Cerebellar cortex (tissue), 1 donor: ENCODE measurements at regions not wholly inside any gene's neighbourhood (a gene's known extent, or its start where the extent isn't known, plus 50 kb on each side); places are given as distances from the start of the nearest gene placed in this dataset.

ENCODE experiments used
- DNase-seq: peaks from one replicate; pipeline ENCODE4 v3.0.0-alpha.2; 2015; ENCODE audit warnings: low spot score

DNA sequence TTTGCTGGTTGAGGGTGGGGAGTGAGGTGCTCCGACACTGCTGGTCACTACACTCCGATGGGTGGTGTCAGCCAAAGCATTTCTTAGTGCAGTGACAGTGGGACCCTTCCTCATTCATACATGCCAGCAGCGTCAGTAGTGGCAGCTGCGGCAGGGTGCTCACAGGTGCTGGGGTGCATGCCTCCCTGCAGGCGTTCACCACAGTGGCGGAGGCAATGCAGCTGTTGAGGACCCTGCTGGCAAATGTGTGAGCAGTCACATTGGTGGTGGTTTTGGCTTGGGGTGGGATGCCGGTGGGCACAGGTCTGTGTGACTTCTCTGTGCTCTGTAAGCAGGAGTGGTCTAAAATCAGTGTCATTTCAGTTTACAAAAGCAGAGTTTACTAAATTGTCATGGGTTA lies 464.6 kb downstream of the FUT8 start:
- DNase-seq, result no peak

- DNase-seq, result no peak
Measured at GRCh38 chr14:65877624-65878023, 465.1 kb downstream of the FUT8 start.

- DNase-seq, result no peak
Measured at GRCh38 chr14:65878586-65878985, 466.1 kb downstream of the FUT8 start.

DNA sequence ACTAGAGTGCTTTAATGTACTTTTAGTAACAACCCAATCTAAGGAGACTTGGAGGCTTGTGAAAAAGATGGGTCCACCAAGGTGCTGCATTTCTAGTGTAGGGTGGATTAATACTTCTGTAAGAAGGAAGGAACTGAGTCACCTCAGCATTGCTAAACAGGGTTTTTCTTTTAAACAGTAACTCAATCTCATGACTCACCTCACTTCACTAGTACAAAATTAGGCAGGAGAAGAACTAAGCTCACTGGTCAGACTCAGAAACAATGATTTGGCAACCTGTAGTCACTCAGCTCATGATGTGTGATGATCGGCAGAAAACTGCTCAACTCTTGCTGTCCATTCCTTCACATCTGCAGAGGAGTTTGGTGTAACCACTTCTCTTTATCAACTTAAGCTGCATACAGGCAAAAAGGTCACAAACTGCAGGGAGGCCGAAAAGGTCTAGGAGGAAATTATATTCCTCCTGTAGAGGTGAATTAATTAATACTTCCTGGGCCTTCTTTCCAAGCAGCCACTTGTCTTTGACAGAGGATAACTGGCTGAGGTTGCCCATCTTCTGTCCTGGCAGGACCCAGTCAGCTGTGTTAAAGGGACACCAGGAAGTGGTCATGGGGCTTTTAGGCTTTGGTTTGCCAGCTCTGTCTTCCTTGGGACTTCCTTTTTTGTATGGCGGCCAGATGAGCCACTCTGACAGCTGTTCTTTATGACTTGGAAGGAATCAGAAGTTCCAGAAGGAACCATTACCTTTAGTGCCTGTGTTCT lies 466.9 kb downstream of the FUT8 start:
- no peak for DNase-seq

DNA sequence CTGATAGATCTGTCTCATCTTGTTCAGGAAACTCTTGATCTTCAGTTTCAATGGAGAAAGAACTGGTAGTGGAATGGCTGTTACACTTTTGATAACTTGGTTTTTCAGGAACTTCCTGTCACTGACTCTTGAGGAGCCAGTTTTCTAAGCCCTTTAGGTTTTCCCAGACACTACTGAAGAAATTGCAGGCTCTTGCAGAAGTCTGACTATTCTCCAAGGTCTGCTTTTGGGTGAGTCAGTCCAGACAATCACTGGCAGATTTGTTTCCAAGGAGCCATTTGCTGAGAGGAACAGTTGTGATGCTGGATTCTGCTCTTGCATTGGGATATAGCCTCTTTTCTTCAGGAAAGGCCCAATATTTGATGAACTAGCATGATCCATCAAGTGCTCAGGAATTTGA lies 468.0 kb downstream of the FUT8 start:
- no peak for DNase-seq

GRCh38 chr14:65881642-65882041 lies 469.1 kb downstream of the FUT8 start:
- DNase-seq, result no peak

DNA sequence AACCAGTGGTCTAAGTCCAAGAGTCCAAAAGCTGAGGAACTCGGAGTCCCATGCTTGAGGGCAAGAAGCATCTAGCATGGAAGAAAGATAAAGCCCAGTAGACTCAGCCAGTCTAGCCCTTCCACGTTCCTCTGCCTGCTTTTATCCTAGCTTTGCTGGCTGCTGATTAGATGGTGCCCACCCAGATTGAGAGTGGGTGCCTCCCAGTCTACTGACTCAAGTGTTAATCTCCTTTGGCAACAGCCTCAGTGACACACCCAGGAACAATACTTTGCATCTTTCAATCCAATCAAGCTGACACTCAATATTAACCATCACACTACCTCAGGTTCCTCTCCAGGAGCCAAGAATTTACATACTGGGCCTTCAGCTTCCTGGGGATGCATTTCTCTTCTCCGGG lies 476.1 kb downstream of the FUT8 start:
- no peak for DNase-seq

- DNase-seq, result no peak
Measured at GRCh38 chr14:65892315-65892714, 479.8 kb downstream of the FUT8 start.

GRCh38 chr14:65900164-65900563 lies 487.6 kb downstream of the FUT8 start:
- no peak for DNase-seq

DNA sequence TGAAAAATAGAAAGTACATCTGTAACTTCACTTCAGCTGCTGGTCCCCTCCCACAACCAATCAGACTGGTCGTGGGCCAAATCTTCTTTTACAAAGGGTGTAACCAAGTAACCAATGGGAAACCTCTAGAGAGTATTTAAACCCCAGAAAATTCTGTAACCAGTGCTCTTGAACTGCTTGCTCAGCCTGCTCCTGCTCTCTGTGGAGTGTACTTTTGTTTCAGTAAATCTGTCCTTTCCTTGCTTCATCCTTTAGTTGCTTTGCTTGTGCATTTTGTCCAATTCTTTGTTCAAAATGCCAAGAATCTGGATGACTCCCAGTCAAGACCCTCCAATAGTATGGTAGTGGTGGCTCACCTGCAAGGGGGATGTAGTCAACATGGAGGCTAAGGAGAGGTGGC lies 489.1 kb downstream of the FUT8 start:
- no peak for DNase-seq

DNA sequence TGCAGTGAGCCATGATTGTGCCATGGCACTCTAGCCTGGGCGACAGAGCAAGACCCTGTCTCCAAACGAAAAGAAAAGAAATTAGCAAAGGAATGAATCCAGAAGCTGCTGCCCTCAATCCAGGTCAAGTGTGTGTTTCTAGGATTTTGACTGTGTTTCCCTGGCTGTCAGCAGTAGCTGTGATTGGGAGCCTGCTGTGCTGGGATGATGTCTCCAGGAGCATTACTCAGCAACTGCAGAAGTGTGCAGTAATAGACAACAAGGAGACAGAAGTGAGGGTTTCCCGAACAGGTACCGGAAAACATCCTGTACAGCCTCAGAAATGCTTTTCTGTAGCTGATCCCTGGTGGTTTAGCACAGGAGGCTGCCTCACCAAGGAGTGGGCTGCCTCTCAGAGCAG lies 492.5 kb downstream of the FUT8 start:
- DNase-seq, result peak; percentile 23

- DNase-seq, result no peak
Measured at GRCh38 chr14:65906344-65906743, 493.8 kb downstream of the FUT8 start.

- DNase-seq, result no peak
Measured at GRCh38 chr14:65906948-65907347, 494.4 kb downstream of the FUT8 start.

DNA sequence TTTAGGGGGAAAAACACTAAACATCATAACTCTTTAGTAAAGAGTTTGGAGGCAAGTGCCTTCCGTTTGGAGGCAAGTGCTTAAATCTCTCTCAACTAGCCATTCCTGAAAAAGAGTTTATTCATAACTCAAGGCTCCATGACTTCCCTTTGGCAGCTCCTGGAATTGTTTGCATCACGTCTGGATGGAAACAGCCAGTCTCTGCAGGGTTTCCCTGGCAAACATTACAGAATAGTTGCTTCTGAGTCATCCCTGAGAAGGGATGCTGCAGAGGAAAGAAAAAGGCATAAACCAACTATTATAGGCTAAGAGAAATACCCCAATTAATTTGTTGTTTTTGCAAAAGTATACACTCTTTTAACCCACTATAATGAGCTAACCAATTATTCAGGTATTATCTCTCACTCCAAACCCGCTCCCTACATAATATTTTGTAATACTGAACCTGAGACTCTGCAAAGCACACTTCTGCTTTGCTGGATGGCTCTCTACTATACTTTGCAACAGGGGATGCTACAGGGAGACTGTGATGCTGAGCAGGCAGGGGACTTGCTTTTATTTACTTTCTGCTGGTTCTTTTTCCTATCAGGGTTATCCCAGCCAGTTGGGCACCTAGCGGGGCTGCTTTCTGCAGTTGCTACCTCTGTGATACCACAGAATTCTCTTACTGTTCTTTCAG lies 497.7 kb downstream of the FUT8 start:
- DNase-seq, result peak; percentile 68

GRCh38 chr14:65915125-65915524 lies 502.6 kb downstream of the FUT8 start:
- no peak for DNase-seq

GRCh38 chr14:65916055-65916454 lies 503.5 kb downstream of the FUT8 start:
- no peak for DNase-seq

DNA sequence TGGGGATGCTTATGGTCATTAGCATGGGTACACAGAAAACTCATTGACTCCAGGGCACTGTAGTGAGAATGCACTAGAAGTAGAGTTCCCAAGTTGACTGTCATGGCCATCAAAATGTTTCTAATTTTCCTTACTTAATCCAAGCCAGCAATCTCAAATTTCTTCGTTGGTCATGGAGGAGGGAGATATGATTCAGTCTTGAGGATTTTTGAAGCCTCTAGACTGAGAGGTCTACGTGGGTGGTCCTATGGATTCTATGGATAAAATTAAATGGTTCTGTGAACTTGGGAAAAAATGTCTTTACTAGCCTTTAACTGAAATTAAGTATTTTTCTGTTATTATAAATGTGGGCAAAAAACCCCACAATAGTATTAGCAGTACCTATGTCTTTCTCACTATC lies 508.5 kb downstream of the FUT8 start:
- no peak for DNase-seq

DNA sequence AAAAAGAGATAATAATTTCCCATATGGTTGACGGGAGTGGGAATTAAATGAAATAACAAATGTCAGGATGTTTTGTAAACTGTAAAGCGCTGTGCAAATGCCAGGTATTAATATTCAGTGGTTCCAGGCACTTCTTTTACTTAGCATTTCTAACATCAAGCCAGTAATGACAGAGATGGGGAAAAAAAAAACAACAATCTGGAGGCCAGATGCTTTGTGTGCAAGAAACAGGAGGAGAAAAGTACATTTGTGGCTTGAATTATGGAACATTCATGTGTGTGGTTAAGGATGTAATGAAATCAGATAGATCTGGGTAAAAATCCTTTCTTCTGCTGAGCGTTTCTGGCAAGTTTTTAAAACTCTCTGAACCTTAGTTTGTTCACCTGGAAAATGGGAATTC lies 509.6 kb downstream of the FUT8 start:
- no peak for DNase-seq

GRCh38 chr14:65926504-65926903 lies 514.0 kb downstream of the FUT8 start:
- no peak for DNase-seq

- DNase-seq, result no peak
Measured at GRCh38 chr14:65926935-65927700, 514.6 kb downstream of the FUT8 start.

GRCh38 chr14:65927931-65928356 lies 515.4 kb downstream of the FUT8 start:
- no peak for DNase-seq

DNA sequence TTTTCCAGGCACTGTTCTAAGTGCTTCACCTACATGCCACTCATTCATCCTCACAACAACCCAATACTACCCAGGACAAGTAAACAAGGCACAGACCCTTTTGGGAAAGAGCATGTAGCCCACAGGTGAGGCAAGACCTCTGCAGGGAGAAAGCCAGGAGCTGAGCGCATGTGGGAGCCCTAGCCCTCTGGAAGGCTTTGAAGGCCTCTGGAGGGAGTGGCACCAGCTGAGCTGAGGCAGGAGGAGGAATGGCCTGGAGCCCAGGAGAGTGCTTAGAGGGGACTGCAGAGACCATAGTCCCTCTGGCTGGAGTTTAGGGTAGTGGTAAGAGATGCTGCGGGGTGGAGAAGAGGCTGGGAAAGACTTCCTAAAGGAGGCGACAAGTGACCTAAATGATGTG lies 516.5 kb downstream of the FUT8 start:
- DNase-seq, result no peak
